HG03045 (cell line): ENCODE measurements at regions not wholly inside any gene's neighbourhood (a gene's known extent, or its start where the extent isn't known, plus 50 kb on each side); places are given as distances from the start of the nearest gene placed in this dataset.
"Not testable (repeated sequence)": the region's sequence is repeated elsewhere in the genome, so short reads cannot be mapped to it uniquely, and the experiment has no call there.

Experiments used
- ATAC-seq: cut with Tn5 transposase; IDR thresholded peaks from one replicate; pipeline ENCODE4 v1.9.1; 2021; ENCODE audit warnings: mild to moderate bottlenecking, moderate library complexity; ENCODE audit not compliant: unreplicated experiment

DNA sequence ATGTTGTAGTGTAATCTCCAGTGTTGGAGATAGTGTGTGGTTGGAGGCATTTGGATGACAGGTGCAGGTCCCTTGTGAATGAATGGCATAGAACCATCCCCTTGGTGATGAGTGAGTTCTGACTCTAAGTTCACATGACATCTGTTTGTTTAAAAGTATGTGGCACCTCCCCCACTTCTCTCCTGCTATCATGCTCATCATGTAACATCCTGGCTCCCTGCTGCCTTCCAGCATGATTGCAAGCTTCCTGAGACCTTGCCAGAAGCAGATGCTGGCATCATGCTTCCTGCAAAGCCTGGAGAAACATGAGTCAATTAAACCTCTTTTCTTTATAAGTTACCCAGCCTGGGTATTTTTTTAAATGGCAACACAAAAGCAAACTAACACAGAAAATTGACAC lies 499.0 kb upstream of the SEMA3D start:
- no peak for ATAC-seq

DNA sequence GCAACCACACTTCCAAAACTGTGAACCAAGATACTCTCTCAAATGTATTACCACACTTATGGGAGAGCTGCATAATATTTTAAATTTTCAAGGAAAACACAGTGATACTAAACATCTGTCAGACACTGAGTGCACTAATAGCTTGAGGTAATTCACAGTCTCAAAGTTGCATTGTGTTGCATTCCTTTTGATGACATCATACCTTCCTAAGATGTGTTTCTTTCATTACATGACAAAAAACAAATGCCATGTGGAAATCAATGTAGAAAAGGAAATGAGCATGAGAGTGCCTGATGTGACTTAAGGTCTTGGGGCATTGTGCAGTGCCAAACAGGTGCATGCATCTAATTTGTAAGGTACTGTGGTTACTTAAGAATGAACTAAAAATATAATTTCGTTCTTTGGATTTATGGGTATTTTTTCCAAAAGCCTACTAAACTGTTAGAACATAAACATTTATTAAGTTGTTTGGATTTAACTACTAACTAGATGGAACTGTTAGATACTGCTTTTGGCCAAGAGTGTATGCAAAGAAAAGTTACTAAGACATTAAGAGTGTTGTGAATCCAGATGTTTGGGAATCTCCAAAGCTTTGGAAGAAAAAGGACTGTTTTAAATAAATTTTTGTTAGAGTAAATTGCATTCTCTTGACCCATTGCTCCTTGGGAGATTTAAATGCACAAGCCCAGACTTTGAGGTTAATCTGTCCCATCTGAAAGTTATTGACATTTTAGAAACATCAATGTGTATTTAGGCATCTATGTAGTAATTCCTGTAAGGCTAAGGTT lies 496.2 kb upstream of the SEMA3D start:
- ATAC-seq: no peak

DNA sequence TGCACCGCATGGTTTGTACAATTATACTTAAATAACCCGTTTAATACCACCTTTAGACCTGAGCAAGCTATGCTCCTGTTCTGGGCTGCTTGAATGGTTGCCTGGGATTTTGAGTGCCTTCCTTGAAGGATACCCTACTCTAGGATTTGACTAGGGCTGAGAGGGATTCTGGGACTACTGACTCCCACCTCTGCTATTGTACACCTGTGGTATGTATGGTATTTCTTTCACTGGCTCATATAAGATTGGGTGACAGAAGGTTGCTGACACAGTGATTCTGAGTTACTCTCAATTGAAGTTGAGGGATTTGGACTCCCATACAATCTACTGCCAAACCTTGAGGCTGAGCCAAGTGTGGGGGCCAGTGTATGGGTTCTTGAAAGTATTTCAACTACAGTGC lies 494.4 kb upstream of the SEMA3D start:
- no peak for ATAC-seq

DNA sequence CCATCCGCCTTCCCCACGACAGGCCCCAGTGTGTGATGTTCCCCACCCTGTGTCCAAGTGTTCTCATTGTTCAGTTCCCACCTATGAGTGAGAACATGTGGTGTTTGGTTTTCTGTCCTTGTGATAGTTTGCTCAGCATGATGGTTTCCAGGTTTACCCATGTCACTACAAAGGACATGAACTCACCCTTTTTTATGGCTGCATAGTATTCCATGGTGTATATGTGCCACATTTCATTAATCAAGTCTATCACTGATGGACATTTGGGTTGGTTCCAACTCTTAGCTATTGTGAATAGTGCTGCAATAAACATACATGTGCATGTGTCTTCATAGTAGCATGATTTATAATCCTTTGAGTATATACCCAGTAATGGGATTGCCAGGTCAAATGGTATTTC lies 488.2 kb upstream of the SEMA3D start:
- not testable (repeated sequence) for ATAC-seq

DNA sequence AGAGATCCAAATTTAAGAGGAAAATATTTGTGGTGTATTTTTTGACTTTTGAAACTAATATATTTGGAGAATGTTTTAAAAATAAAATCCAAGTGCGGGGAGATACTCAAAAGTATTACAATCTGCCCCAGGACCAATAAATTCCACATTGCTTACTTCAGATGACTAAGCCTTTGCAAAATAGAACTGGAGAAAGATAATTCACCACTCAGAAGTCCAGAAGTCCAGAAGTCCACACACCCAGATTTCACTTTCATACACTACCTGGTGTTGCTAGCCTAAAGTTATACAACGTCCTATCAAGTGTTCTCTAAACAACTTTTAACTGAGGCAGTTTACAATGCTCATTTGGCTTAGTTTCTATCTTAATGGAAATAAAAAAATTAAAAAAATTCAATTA lies 487.0 kb upstream of the SEMA3D start:
- no peak for ATAC-seq

DNA sequence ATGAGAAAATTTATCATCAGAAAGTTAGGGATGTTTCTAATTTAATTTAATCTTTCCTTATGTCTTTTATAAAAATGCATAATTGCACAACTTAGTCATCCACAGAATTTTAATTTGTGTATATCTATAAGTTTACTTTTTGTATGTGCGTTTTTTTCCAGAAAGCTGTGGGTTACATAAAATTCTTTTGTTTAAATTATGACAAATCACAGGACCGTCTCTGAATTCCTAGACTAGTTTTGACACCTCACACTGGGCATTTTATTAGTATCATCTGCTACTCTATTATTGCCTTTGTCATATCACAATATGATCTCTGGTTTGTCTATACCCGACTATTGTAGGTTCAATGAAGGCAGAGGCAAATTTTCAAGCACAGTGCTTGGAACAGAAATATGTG lies 482.4 kb upstream of the SEMA3D start:
- ATAC-seq: no peak

DNA sequence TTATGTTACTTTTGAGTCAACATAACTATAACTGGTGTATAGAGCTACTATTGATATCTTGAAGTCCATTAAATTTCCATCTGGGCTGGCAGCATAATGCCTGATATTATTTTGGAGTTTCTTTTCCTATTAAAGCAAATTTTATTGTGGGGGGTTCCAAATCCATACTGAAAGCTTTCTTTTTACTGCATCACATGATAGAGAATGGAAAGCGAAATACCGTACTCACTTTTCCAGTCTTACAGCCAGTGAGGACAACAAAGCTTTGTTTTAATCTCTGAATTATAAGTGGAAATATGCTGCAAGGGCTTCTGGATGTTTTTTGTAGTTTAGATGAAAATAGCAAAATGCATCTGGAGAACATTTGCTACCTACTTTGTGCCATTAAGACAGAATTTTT lies 477.5 kb upstream of the SEMA3D start:
- ATAC-seq: no peak

DNA sequence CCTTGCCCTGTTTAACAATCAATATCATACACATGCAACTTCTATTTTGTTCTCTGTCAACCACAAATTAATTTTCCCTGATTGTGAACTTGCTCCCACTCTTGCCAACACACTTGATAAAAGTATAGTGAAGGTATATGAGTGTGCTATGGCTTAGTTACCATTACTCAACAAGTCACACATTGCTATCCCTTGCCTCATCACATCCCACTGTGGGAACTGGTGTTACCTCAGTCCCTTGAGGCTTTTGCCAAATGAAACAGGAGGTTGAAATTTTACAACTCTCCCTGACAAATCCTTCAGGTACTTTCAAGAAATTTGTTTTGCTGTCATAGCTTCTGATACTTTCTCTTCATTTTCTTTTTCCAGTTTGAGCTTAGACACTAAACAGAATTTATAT lies 472.5 kb upstream of the SEMA3D start:
- ATAC-seq: no peak

DNA sequence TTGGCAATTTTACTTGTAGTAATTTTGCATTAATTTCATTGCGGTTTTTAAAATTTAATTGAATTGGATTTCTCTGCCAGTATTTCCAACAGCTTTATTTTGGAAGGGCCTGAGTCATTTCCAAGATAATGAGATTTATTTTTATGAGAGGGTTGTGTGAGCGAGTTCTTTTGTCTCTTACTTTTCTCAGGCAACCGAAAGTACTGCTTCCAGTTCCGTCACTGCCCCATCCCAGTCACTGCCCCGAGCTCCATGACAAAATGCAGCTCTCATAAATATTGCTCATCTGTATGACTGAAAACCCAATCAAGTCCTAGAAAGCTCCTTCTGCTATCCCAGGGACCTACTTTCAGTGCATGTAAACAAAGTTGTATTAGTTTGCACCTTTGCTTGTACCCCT lies 468.4 kb upstream of the SEMA3D start:
- no peak for ATAC-seq

DNA sequence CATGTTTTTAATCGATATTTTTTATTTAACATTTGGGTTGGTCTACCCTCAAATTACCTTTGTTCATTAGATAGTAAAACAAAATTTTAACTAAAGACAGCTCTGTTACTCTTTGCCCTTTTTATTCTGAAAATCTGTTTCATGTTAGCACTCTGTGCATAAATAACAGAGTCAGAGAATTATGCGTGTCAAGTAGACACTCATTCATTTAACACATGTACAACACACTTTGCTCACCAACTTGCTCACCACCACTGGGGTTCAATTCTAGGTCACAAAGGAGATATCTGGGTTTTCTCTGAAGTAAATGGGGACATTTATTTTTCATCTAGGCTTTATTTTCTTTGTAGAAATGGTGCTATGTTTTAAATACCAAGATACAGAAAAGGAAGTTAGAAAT lies 457.4 kb upstream of the SEMA3D start:
- ATAC-seq: no peak

DNA sequence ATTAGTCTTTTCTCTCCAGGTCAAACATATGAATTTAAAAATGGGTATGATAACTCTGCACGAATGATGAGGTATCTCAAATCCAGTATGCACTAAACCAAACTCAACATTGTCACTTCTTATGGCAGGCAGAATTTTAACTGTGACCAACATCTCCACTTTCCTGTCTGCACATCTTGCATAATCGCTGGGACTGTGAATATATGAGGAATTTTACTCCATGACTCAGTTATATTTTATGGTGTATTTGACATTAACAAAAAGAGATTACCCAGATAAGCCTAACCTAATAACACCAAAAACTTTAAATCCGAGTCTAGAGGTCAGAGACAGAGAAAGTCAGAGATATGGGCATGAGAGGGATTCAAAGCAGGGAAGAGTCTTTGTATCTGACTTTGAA lies 454.5 kb upstream of the SEMA3D start:
- no peak for ATAC-seq

DNA sequence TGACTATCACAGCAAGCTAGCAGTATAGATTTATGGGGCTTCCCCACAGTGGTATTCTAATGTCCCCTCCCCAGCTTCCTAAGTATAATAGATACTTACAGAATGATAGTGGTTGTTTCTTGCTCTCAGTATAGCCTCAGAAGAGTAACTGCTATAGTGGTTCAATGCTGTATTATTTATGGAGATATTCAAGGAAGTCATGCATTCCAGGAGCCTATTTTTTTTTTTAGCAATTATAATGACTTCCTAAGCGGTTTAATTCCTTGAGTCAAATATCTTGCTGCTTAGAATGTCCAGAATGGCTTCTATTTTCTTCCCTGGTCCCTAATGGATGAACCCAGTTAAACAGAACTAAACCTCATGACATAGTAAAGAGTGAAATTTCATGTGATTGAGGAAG lies 451.5 kb upstream of the SEMA3D start:
- ATAC-seq: no peak

DNA sequence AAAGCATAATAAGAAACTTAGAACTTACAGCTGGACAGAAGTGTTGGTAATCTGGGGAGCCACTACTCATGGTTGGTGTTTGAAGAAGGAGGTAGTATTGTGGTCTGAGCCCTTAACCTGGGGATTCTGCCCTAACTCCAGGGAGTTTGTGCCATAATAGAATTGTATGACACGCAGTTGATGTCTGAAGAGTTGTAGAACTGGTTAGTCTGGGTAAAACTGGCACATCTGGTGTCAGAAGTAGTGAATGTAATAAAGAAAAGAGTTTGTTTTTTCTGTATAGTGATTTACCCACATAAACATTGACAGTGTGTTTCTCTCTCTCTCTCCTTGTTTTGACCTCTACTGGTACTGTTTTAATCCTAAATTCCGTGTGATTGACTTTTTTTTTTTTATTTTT lies 448.1 kb upstream of the SEMA3D start:
- ATAC-seq: no peak

DNA sequence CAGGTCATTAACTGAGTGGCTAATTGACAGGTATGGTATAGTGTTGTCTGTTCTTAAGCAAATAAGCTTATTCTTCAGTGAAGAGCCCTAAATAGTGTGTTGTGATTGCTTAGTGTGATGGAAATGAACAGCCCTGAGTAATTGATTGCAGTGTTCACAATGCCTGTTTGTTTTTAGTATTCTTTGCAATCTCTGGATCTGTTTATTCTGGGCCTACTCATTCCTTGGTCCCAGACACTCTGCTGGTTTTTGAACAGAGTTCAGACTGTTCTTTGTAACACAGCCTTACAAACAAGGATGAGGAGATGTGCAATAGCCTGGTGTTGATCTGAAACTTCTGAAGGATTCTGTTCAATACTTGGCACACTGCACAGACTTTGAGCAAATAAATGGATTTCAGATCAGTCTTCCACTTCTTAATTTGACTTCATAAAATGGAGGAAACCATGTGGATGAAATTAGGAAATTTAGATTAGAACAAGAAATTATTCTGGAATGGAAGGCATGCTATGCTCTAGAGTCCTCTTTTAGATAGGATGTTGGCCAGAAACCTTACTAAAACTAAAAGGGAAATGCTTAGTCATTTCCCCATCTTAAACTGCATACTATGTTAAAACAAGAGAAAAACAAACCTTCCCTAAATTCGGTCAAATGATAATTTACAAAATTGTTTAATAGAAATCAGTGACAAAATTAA lies 444.2 kb upstream of the SEMA3D start:
- ATAC-seq: no peak

DNA sequence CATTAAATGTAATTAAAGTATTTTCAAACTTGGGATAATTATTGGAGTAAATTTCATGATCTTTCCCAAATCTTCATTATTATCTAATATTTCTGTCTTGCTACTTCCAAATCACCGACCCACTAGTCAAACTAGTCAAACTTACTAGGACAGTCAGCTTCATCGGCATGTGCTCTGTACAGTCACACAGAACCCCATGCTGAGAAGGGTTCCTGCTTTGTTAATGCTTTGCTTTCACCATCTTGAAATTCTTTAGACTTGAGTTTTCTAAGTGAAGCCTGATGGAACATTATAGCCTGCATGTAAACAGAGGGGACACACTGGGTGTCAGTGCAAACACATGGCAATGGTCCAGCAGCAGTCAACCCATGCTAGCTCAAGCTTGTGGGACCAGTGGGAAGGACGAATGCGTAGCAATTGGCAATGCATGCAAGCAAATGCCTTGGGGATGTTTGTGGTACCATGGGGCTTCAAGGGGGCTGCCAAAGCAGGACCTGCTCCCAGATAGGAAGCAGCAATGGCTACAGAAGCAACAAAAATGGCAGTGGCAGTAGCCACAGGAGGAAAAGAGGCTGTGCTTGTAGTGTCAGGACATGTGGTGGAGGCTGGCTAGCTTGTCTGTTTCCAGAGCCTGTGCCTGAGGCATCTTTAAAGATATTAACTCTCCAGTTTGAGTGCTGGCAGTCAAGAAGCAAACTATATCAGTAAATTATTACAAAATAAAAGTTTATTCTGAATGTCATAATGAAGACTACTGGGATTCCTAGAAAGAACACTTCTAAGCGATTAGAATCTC lies 441.1 kb upstream of the SEMA3D start:
- no peak for ATAC-seq

DNA sequence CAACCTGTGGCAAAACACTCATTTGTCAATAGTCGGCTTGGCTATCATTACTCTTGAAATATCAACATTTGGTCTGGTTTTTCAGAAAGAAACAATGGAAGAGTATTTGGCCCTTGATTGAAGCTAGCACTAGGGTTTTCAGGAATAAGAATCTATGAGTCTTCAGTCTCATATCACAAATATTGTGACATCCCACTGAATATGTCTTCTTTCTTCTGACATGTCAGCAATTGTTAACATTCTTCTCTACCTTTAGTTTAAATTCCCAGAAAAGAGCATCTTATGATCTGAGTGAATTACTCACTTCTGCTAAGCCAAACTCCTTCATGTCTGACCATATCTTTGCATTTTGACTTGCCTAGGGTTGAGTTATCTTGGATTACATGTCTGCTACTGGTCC lies 435.2 kb upstream of the SEMA3D start:
- ATAC-seq: no peak

DNA sequence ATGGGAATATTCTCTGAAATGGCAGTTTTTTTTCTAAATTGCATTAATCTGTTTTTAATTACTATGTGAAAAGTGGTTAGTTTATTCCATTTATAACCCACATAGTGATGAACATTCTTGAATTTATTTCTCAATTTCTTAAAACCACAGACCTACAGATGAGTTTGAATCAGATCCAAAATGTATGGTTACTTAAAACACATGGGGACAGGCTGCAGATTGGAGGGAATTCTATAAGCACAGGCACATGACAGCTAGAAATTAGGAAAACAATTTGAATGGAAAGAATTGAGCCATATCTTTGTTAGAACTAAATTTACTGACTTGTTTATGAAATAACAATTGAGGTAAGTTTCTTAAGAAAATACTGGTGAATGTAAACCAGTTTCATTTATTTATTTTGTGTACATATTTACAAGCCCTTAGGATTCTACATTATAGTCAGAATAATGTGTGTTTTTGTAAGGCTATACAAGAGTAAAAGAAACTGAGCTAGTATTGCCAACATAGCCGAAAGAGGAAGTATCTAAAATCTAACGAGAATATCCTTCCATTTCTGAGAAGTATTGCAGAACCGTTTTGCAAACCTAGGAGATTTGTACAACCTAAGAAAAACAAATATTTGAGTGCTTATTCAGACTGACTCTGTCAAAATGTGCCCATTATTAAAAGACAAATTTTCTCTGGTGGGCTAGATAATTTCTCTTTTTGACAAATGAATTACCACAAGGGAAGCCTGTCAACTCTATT lies 434.3 kb upstream of the SEMA3D start:
- ATAC-seq: no peak

DNA sequence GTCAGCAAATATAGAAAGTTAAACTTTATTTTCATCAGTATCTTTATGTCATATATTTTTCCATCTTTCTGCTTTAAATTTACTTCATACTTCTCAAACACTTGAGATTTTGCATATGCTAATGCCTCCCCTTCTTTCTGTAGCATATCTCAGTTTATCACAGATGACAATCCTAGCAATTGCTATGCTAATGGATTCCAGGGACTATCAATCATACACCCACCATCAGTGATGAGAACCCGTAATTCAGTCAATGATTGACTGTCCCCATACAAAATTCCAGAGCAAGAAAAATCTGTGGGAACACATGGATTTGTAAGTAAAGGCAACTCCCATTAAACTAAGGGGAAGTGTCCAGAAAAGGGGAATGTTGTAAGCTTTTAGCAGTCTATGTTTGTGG lies 432.4 kb upstream of the SEMA3D start:
- ATAC-seq: no peak

DNA sequence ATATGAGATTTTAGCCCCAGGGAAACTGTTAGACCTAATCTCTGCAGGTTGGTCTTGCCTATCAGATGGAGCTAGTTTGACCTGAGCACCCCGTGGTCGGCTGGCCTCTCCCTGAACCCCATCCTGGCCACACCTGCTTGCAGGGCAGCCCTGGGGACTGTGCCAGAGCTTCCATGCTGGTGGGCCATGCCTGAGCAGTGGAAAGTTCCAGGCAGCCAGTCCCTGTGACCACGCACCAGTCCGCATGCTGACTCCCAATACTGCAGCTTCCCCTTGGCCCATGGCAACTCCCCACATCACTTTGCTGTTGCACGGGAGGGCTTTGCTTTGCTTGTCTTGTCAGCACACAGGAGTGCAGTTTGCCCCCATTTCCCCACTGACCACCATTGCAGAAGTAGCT lies 427.8 kb upstream of the SEMA3D start:
- ATAC-seq: no peak

DNA sequence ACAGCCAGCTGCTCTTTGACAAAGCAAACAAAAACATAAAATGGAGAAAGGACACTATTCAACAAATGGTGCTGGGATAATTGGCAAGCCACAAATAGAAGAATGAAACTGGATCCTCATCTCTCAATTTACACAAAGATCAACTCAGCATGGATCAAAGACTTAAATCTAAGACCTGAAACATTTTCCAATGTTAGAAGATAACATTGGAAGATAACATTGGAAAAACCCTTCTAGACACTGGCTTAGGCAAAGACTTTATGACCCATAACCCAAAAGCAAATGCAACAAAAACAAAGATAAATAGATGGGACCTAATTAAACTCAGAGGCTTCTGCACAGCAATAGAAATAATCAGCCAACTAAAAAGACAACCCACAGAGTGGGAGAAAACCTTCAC lies 425.7 kb upstream of the SEMA3D start:
- no peak for ATAC-seq

DNA sequence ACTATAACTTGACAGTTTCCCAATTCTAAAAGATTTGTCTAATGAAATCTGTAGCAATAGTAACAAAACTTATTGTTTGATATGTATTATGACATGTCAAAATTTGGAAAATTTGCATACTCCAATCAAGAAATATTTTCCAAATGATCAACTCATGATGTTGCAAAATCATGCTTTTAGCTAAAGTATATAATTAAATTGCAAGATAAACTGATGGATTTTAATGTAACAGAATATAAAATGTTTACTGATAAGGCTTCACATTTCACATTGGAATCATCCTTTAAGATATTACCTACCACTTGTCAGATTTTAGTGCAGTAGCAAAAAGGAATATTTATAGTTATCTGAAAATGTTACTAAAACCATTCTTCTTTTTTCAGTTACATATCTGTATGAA lies 421.9 kb upstream of the SEMA3D start:
- no peak for ATAC-seq
